Activated CD4-positive, CD25-positive, alpha-beta regulatory T cell (primary cell): ENCODE measurements at regions not wholly inside any gene's neighbourhood (a gene's known extent, or its start where the extent isn't known, plus 50 kb on each side); places are given as distances from the start of the nearest gene placed in this dataset.

Experiments used
- DNase-seq, 4 experiments: peaks; one replicate each; lab custom pipeline; 2025; lab: John Stamatoyannopoulos, UW

DNA sequence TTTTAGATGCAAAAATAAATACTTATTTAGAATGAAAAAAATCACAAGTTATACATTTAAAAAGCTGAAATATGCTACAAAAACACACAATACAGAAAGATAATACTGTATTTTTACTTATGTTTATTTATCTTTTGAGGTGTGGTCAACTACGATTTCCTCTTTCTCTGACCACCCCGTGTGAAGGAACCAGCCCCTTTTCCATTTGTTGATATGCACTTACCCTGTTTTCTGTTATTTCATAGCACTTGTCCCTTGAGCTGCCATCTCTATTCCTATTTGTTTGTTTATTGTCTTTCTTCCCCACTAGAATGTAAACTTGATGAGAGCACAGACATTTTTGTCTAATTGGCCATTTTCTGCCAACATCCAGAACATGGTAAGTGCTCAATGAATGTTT is 460.5 kb upstream of the TRIB2 start:
- no peak for DNase-seq

DNA sequence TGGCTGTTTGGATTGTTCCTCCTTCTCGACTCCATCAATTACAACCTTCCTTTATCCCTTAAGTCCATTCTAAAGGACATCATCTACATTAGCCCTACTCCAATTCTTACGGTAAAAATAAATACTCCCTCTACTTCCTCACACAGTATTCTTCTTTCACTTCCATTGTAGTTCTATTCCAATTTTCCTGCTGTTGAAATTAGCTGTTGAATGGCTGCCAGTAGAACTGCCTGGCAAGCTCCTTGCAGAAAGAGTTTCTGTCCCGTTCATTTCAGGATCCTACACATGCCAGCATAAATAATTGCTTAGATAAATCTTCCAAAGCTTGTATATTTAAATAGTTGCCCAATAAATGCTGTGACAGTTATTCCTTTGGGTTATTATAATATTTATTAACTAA is 459.3 kb upstream of the TRIB2 start:
- DNase-seq, result no peak

DNA sequence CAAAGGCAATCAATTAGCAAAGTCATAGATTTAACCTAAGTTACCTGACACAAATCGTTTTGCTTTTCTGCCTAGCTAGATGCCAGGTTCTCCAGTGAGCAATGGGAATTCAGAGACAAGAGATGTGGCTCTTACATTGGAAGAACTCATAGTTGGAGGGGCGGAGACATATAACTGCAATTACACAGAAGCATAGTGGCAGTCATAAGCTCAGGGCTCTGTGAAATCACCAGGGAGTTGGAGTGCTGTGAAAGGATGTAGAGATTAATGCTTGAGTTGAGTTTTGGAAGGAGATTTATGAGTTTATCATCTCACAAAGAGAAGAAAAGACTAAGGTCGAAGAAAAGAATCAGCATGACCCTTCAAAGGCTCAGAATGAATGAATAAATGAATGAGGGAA is 457.2 kb upstream of the TRIB2 start:
- no peak for DNase-seq

DNA sequence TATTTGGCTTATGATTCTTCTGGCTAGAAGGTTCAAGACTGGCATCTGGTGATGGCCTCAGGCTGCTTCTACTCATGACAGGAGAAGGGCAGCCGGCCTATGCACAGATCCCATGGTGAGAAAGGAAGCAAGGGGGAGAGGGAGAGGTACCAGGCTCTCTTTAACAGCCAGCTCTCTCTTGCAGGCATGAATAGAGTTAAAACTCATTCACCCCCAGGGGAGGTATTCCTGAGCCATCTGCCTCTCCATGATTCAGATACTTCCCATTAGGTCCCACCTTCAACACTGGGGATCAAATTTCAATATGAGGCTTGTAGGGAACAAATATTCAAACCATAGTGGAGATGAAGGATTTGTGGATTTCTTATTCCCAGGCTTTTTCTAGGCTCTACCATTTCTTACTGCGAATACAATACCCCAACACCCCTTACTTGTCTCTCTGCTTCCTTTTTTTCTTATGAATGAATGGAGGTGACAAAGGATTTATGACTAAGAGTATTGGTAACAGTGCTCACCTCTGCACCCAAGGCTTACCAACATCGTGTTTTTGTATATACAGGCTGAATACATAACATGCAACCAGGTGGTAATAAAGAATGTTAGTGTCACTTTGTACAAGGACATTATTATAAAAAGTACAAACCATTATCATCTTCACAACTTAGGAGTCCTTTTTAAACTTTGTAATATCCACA is 454.6 kb upstream of the TRIB2 start:
- no peak for DNase-seq

DNA sequence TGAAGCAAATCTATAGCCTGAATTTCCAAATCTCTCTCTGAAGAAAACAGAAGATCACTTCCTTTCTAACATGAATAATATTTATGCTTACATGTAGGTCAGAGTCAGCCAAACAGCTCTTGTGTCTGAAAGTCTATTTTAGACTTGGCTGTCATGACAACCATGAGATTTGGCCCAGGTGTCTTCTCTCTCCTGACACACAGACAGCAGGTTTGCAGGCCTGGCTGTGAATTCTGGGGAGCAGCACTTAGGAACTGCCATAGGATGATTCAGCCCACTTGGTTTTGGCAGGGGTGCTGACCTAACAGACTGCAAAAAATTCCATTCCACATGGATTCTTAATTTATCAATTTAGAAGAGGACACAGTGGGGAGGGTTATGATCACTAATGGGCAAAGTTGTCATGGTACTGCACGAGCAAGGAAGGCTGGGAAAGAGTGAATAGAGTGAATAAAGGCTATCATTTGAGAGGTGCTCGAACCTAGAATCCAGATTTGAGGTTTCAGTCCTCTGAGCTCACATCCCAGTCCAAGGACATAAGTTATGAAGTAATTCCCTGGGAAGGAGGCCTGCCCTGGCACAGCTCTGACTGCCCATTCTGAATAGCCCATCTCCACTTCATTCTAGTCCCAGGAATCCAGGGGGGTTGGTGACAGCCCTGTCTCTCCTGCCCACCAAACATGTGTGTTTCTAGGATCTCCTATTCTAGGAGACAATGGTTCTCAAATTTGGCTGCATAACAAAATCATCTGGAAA is 453.9 kb upstream of the TRIB2 start:
- DNase-seq, result no peak

GRCh38 chr2:12263730-12264129 is 453.0 kb upstream of the TRIB2 start:
- no peak for DNase-seq

GRCh38 chr2:12264146-12264545 is 452.6 kb upstream of the TRIB2 start:
- DNase-seq, result no peak

- DNase-seq, result no peak
These were observed 451.1 kb upstream of the TRIB2 start for GRCh38 chr2:12265646-12266045.

DNA sequence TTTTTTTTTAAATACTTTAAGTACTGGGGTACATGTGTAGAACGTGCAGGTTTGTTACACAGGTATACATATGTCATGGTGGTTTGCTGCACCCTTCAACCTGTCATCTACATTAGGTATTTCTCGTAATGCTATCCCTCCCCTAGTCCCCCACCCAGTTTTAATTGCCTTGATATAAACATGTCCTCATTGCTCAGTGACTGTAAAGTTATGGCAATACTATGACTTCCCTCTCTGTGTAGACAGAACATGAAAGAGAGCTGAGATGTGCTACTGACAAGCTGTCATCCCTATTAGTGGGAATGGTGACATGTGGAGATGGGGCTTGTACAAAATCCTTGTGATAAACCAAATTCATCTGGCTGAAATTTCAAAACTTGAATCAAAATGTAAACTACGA is 449.7 kb upstream of the TRIB2 start:
- no peak for DNase-seq

- DNase-seq, result no peak
These were observed 447.4 kb upstream of the TRIB2 start for GRCh38 chr2:12269041-12269972.

GRCh38 chr2:12270876-12271588 is 445.7 kb upstream of the TRIB2 start:
- no peak for DNase-seq

- no peak for DNase-seq
These were observed 445.1 kb upstream of the TRIB2 start for GRCh38 chr2:12271589-12271984.

DNA sequence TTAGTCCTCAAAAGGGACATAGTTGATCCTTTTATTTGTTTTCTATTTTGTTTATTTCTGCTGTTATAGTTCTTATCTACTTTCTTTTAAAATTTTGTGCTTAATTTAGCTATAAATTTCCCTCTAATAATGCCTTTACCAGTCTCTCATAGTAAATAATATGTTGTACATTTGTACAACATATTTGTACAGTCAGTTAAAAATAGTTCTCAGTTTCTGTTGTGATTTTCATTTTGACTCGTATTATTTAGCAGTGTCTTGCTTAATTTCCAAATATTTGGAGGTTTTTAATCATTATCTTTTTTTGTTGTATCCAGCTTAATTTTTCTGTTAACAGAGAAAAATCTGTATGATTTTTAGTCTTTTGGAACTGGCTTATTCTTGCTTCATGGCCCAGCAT is 443.6 kb upstream of the TRIB2 start:
- DNase-seq, result no peak

- no peak for DNase-seq
These were observed 442.1 kb upstream of the TRIB2 start for GRCh38 chr2:12274591-12274990.

- no peak for DNase-seq
These were observed 439.3 kb upstream of the TRIB2 start for GRCh38 chr2:12277241-12278034.

DNA sequence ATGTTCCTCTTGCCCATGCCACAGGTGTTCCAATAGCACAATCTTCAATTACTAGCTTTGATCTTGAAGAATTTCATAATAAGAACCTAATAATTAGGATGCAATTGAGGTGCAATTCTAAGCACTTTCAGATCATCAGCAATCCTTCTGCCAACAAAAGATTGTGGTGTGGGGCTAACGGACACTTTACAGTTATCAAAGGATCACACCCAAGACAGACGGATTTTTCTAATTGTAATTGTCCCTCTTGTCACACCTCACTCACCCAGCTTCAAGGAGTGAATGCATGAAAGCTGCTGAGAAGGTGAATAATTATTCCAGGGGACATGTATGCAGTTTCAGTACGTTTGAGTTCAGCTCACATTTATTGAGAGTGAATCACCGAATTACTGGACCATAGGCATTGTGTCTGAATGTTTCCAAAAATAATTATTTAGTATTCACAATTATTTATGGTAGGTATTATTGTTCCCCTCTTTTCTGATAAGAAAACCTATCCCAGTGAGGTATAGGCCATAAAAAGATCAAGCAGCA is 438.5 kb upstream of the TRIB2 start:
- DNase-seq, result no peak

DNA sequence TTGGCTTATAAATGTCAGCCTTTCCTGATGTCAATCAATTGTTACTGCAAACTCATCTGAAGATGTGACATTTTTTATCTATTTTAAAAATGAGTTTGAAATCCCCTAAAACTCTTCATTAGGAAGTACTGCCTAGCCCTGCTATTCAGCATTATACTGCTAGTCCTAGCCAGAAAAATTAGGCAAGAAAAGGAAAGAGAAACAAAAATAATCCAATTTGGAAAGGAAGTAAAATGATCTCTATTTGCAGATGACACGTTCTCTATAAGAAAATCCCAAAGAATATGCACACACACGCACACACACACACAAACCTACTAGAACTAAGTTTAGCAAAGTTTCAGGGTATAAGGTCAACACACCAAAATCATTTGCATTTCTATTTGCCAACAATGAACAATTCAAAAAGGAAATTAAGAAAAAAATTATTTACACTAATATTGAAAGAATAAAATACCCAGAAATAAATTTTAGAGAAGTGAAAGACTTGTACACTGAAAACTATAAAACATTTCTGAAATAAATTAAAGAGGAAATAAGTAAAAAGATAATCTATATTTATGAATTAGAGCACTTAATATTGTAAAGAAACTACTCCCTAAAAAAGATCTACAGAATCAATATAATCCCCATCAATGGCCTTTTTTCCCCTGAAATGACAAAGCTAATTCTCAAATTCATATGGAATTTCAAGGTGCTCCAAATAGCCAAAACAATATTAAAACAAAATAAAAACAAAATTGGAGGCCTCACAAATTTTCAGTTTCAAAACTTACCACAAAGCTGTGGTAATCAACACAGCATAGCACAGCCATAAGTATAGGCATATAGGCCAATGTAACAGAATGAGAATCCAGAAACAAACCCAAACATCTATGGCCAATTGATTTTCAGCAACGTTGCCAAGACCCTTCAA is 433.7 kb upstream of the TRIB2 start:
- no peak for DNase-seq

DNA sequence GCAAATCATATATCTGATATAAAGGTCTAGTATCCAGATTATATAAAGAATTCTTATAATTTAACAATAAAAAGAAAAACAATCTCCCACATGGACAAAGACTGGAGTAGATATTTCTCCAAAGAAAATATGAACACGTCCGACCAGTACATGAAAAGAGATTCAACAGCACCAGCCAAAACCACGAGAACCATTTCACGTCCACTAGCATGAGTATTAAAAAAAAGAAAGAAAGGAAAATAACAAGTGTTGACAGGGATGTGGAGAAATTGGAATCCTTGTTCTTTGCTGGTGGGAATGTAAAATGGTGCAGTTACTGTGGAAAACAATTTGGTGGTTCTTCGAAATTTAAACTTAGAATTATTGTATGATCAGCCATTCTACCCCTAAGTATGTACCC is 432.7 kb upstream of the TRIB2 start:
- no peak for DNase-seq

- DNase-seq, result no peak
These were observed 432.2 kb upstream of the TRIB2 start for GRCh38 chr2:12284487-12284886.

DNA sequence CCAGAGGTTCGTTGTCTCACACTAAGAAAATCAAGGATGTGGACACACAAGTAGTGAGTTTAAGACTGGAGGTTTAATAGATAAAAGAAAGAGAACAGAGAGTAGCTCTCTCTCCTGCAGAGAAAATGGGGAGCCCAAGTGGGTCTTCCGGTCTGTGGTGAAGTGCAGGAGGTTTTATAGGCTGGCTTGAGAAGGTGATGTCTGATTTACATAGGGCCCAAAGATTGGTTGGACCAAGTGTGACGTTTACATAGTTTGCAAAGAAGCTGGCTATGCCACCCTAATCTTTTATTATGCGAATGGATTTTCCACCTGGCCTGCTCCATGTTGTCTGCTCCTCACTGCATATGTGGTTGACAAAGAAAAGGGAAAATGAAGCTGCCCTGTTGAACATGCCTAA is 430.4 kb upstream of the TRIB2 start:
- DNase-seq, result no peak
